Skeletal muscle cell (primary cell): ENCODE measurements at regions not wholly inside any gene's neighbourhood (a gene's known extent, or its start where the extent isn't known, plus 50 kb on each side); places are given as distances from the start of the nearest gene placed in this dataset.
"Not testable (repeated sequence)": the region's sequence is repeated elsewhere in the genome, so short reads cannot be mapped to it uniquely, and the experiment has no call there.

Experiments used
- DNase-seq: peaks from one replicate; pipeline ENCODE4 v3.0.0-alpha.2; 2010; ENCODE audit warnings: low read depth
- H3K4me3 ChIP-seq: 2 replicates; pipeline ENCODE4 v1.5.1; 2011; ENCODE audit warnings: low read depth, mild to moderate bottlenecking, control low read depth, low read length, moderate library complexity

- no peak overlapping the region for H3K4me3 ChIP-seq
- DNase-seq: no peak
These were observed 831.7 kb downstream of the SEMA5A start for GRCh38 chr5:8714198-8714597.

- no peak overlapping the region for H3K4me3 ChIP-seq
These were observed 831.0 kb downstream of the SEMA5A start for GRCh38 chr5:8714861-8715260.

GRCh38 chr5:8719796-8720195, 826.1 kb downstream of the SEMA5A start:
- H3K4me3 ChIP-seq: no peak overlapping the region
- DNase-seq: no peak

More at GRCh38 chr5:8714861-8715260, 831.0 kb downstream of the SEMA5A start:
- no peak for DNase-seq

- peak; percentile 17 for DNase-seq
- H3K4me3 ChIP-seq: no peak overlapping the region
These were observed 825.4 kb downstream of the SEMA5A start for GRCh38 chr5:8720506-8720905.

GRCh38 chr5:8721536-8721935, 824.3 kb downstream of the SEMA5A start:
- no peak for DNase-seq
- H3K4me3 ChIP-seq: no peak overlapping the region

- no peak for DNase-seq
- H3K4me3 ChIP-seq: no peak overlapping the region
These were observed 819.4 kb downstream of the SEMA5A start for GRCh38 chr5:8726383-8727036.

GRCh38 chr5:8727396-8727795, 818.5 kb downstream of the SEMA5A start:
- no peak overlapping the region for H3K4me3 ChIP-seq
- no peak for DNase-seq

- peak; percentile 12 for DNase-seq
- no peak overlapping the region for H3K4me3 ChIP-seq
These were observed 816.4 kb downstream of the SEMA5A start for GRCh38 chr5:8729437-8729836.

GRCh38 chr5:8730194-8730593, 815.7 kb downstream of the SEMA5A start:
- no peak overlapping the region for H3K4me3 ChIP-seq
- peak; percentile 27 for DNase-seq

GRCh38 chr5:8731110-8731509, 814.8 kb downstream of the SEMA5A start:
- H3K4me3 ChIP-seq, DNase-seq: not testable (repeated sequence)

- no peak for DNase-seq
These were observed 805.3 kb downstream of the SEMA5A start for GRCh38 chr5:8740595-8740994.

GRCh38 chr5:8749556-8749955, 796.3 kb downstream of the SEMA5A start:
- no peak overlapping the region for H3K4me3 ChIP-seq
- DNase-seq: no peak

More at GRCh38 chr5:8740595-8740994, 805.3 kb downstream of the SEMA5A start:
- H3K4me3 ChIP-seq: no peak overlapping the region

- no peak overlapping the region for H3K4me3 ChIP-seq
These were observed 795.8 kb downstream of the SEMA5A start for GRCh38 chr5:8750100-8750499.

GRCh38 chr5:8751971-8752370, 793.9 kb downstream of the SEMA5A start:
- DNase-seq: no peak

More at GRCh38 chr5:8750100-8750499, 795.8 kb downstream of the SEMA5A start:
- no peak for DNase-seq

GRCh38 chr5:8752595-8752994, 793.3 kb downstream of the SEMA5A start:
- H3K4me3 ChIP-seq: no peak overlapping the region
- DNase-seq: no peak

More at GRCh38 chr5:8751971-8752370, 793.9 kb downstream of the SEMA5A start:
- H3K4me3 ChIP-seq: no peak overlapping the region

- DNase-seq: peak; percentile 8
These were observed 789.3 kb downstream of the SEMA5A start for GRCh38 chr5:8756498-8757084.

GRCh38 chr5:8765886-8766285, 780.0 kb downstream of the SEMA5A start:
- DNase-seq: no peak
- no peak overlapping the region for H3K4me3 ChIP-seq

More at GRCh38 chr5:8756498-8757084, 789.3 kb downstream of the SEMA5A start:
- H3K4me3 ChIP-seq: no peak overlapping the region

GRCh38 chr5:8766448-8766847, 779.4 kb downstream of the SEMA5A start:
- DNase-seq: no peak

GRCh38 chr5:8767111-8767510, 778.8 kb downstream of the SEMA5A start:
- no peak overlapping the region for H3K4me3 ChIP-seq
- DNase-seq: no peak

More at GRCh38 chr5:8766448-8766847, 779.4 kb downstream of the SEMA5A start:
- no peak overlapping the region for H3K4me3 ChIP-seq

- DNase-seq: no peak
- H3K4me3 ChIP-seq: no peak overlapping the region
These were observed 778.1 kb downstream of the SEMA5A start for GRCh38 chr5:8767746-8768145.

GRCh38 chr5:8769631-8770030, 776.2 kb downstream of the SEMA5A start:
- no peak overlapping the region for H3K4me3 ChIP-seq
- no peak for DNase-seq
